Osteoblast (primary cell): ENCODE measurements at regions not wholly inside any gene's neighbourhood (a gene's known extent, or its start where the extent isn't known, plus 50 kb on each side); places are given as distances from the start of the nearest gene placed in this dataset.

Experiments
- DNase-seq: peaks from one replicate; pipeline ENCODE4 v3.0.0; 2011; ENCODE audit warnings: low spot score, mixed read lengths; ENCODE audit not compliant: insufficient read length; ENCODE audit errors: missing footprints
- H2AFZ ChIP-seq: 2 replicates; pipeline ENCODE4 v1.6.0; 2011; ENCODE audit warnings: mild to moderate bottlenecking, low read length
- H3K27ac ChIP-seq: 2 replicates; pipeline ENCODE4 v1.5.1; 2011; ENCODE audit warnings: mild to moderate bottlenecking, low read depth, low read length, moderate library complexity
- H3K27me3 ChIP-seq: 2 replicates; pipeline ENCODE4 v1.6.0; 2012; ENCODE audit warnings: mild to moderate bottlenecking, control low read depth, inconsistent platforms, low read length, moderate library complexity; ENCODE audit not compliant: insufficient read depth
- H3K36me3 ChIP-seq: 2 replicates; pipeline ENCODE4 v1.5.1; 2011; ENCODE audit warnings: mild to moderate bottlenecking, low read length, control low read depth, moderate library complexity; ENCODE audit not compliant: insufficient read depth
- H3K4me1 ChIP-seq: 2 replicates; pipeline ENCODE4 v1.5.1; 2011; ENCODE audit warnings: mild to moderate bottlenecking, low read length, control low read depth, moderate library complexity; ENCODE audit not compliant: insufficient read depth
- H3K4me2 ChIP-seq: 2 replicates; pipeline ENCODE4 v1.6.0; 2011; ENCODE audit warnings: mild to moderate bottlenecking, low read length; ENCODE audit not compliant: insufficient read depth
- H3K4me3 ChIP-seq: fragments of 200-600 bp; sonication (generic); 3 replicates; pipeline ENCODE4 v1.5.1; 2012; ENCODE audit warnings: mild to moderate bottlenecking, low read length, inconsistent platforms; ENCODE audit not compliant: insufficient read depth
- H3K79me2 ChIP-seq: 2 replicates; pipeline ENCODE4 v1.6.0; 2012; ENCODE audit warnings: mild to moderate bottlenecking, low read length, control low read depth, inconsistent platforms; ENCODE audit not compliant: insufficient read depth
- H3K9me3 ChIP-seq: 2 replicates; pipeline ENCODE4 v1.5.1; 2011; ENCODE audit warnings: low read depth, low read length, control low read depth
- H4K20me1 ChIP-seq: 2 replicates; pipeline ENCODE4 v1.6.0; 2012; ENCODE audit warnings: mild to moderate bottlenecking, low read length, control low read depth; ENCODE audit not compliant: insufficient read depth
- CTCF ChIP-seq: IDR thresholded peaks from 2 replicates; pipeline ENCODE4 v1.5.1; 2011; ENCODE audit warnings: mild to moderate bottlenecking, low read depth, low read length, moderate library complexity; ENCODE audit errors: extremely low read depth

GRCh38 chr4:152175586-152175985, 360.3 kb downstream of the FBXW7 start:
- Histone ChIP-seq H4K20me1 (no peaks in the 10 kb centered on the region), H3K79me2 (no peaks in the 10 kb centered on the region), H3K4me2 (no peak overlapping the region), H3K36me3 (no peaks in the 10 kb centered on the region), H3K4me3 (no peak overlapping the region), H2AFZ (no peak overlapping the region), H3K27me3 (peaks cover under 1% of the 10 kb centered on the region), H3K27ac (no peak overlapping the region), H3K4me1 (no peaks in the 10 kb centered on the region), H3K9me3 (no peaks in the 10 kb centered on the region)
- no peak for TF ChIP-seq CTCF
- no peak for DNase-seq

GRCh38 chr4:152172146-152172545, 363.7 kb downstream of the FBXW7 start:
- DNase-seq = no peak
- Histone ChIP-seq H3K79me2 (no peaks in the 10 kb centered on the region), H3K27ac (no peak overlapping the region), H3K36me3 (no peaks in the 10 kb centered on the region), H3K9me3 (no peaks in the 10 kb centered on the region), H4K20me1 (no peaks in the 10 kb centered on the region), H2AFZ (no peak overlapping the region), H3K4me3 (no peak overlapping the region), H3K4me2 (no peak overlapping the region), H3K4me1 (no peaks in the 10 kb centered on the region), H3K27me3 (peaks cover 2% of the 10 kb centered on the region)
- TF ChIP-seq CTCF = no peak

- no peaks in the 10 kb centered on the region for H3K9me3 ChIP-seq
Observed at GRCh38 chr4:152171556-152171955, 364.3 kb downstream of the FBXW7 start.

GRCh38 chr4:152169683-152170082, 366.2 kb downstream of the FBXW7 start:
- Histone ChIP-seq H3K9me3 (no peaks in the 10 kb centered on the region), H3K4me3 (no peak overlapping the region), H3K4me1 (no peaks in the 10 kb centered on the region), H3K36me3 (no peaks in the 10 kb centered on the region), H3K4me2 (no peak overlapping the region), H4K20me1 (no peaks in the 10 kb centered on the region), H2AFZ (no peak overlapping the region), H3K27ac (no peak overlapping the region), H3K79me2 (no peaks in the 10 kb centered on the region), H3K27me3 (peaks cover 2% of the 10 kb centered on the region)
- TF ChIP-seq CTCF = no peak
- DNase-seq = no peak

More at GRCh38 chr4:152171556-152171955, 364.3 kb downstream of the FBXW7 start:
- Histone ChIP-seq H3K4me2 (no peak overlapping the region), H3K27me3 (peaks cover 2% of the 10 kb centered on the region), H3K27ac (no peak overlapping the region), H3K4me1 (no peaks in the 10 kb centered on the region), H4K20me1 (no peaks in the 10 kb centered on the region), H3K79me2 (no peaks in the 10 kb centered on the region), H3K36me3 (no peaks in the 10 kb centered on the region), H2AFZ (no peak overlapping the region), H3K4me3 (no peak overlapping the region)
- TF ChIP-seq CTCF = no peak
- DNase-seq = no peak
